UCSD-AML1 (cell line): ENCODE measurements at regions not wholly inside any gene's neighbourhood (a gene's known extent, or its start where the extent isn't known, plus 50 kb on each side); places are given as distances from the start of the nearest gene placed in this dataset.

ENCODE experiments used
- DNase-seq: peaks from one replicate; lab custom pipeline; 2025; ENCODE audit not compliant: unreplicated experiment; lab: John Stamatoyannopoulos, UW

DNA sequence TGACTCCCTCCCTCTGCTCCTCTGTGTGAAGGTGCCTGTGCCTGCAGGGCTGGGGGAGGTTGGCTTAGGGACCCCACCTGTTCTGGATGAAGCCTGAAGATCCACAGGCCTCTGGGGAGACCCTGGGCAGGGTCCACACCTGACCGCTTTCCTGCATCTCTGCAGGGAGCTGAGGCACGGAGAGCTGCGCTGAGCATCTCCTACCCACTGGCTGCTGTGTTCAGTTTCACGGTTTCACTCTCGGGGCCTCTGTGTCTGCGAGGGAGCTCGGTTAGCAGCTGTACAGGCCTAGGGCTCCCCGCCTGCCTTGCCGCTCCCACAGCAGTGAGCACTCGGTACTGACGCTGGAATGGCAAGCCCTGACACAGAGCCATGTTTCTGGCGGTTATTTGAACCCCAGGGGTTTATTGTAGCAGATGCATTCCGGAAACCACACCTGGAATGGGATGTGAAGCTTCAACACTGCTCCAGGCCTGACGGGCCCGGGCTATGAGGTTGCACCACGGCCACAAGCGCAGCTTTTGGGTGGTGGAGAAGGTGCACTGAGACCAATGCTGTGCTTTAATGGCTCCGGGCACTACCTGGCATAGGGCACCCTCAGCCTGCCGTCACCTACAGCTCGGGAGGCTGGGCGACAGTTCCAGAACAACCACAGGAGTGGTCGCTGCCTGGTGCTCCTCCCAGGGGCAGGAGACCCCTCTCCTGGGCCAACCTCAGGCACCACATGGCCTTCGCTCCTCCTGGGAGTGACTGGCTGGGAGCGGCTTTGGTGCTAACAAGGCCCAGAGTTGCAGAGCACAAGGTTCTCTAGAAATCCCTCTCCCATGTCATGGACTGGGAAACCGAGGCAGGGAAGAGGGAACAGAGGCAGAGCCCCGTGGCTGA, 257.9 kb downstream of the NDUFA10 start:
- no peak for DNase-seq

DNA sequence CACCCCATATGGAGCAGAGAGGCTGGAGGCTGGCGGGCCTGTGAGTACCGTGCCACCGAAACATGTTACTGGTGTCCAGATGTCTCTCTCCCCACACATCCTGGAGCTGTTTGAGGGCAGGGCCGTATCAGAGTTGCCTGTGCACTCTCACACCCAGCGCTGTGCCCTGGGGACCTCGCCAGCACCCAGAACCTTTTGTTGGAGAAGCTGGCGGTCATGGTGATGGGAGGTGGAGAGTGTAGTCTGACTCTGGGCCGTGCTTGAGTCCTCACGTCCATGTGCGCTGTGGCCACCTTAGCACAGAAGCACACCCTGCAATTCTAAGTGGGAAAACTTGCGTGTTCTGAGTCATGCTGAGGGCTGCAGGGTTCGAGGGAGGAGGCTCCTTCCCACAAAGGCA, 259.2 kb downstream of the NDUFA10 start:
- DNase-seq: no peak

DNA sequence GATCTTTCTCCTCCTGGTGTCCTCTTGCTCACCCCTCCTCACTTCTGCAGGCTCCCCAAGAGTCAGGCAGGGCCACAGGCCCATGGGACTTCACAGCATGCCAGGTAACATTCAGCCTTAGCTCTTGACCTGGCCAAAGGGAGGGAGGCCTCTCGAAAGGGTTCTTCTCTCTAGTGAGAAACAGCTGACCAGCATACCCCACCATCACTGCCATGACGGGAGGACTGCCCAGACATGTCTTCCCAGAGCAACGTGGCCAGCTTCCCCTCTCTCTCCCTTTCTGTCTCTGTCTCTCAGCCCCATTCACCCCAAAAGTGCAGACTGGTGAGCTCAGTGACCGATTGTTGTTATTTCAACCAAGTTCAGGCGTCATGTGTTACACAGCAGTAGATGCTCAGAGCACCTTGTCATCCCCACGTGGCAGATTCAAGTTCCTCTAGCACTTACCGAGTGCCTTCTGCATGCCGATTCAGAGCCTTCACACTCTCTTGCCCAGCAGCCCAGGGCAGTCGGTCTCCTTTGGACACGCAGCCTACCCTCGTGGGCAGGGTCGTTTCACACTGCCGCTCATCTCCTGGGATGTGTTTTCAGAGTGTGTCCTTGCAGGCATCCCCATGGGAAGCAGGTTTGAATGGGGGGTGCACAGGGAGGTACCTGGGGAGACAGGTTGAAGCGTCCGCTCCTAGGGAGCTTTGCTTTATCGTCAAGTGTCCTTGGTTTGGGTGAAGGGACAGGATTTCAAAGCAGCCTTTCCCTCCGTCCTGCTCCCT, 259.9 kb downstream of the NDUFA10 start:
- no peak for DNase-seq

DNA sequence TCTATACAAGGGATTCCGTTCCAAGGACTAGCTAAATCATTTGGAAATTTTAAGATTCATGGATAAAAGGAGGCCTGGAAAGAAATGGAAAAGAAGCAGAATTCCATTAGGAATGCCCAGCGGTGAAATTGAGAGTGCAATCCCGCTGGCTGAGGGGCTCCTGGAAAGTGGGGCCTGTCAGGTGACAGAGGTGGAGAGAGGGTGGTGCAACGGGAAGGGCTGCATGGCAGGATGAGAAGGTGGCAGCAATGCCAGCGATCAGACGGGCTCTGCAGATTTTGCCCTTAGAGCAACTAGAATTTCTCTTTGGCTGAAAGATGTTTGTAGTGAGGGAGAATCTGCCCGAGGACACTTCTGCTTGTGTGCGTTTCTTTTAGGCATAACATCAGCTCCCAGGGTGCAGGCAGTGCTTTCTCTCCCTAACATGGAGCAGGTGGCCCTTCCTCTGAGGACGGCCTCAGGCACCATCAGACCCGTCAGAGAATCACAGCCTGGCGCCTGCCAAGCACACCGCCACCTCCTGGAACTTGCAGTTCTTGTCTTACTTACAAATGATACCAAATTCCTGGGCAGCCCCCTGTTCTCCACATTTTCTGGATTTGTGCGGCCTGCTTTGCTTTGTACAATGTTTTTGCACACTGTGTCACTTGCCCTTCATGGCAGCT, 261.6 kb downstream of the NDUFA10 start:
- no peak for DNase-seq

DNA sequence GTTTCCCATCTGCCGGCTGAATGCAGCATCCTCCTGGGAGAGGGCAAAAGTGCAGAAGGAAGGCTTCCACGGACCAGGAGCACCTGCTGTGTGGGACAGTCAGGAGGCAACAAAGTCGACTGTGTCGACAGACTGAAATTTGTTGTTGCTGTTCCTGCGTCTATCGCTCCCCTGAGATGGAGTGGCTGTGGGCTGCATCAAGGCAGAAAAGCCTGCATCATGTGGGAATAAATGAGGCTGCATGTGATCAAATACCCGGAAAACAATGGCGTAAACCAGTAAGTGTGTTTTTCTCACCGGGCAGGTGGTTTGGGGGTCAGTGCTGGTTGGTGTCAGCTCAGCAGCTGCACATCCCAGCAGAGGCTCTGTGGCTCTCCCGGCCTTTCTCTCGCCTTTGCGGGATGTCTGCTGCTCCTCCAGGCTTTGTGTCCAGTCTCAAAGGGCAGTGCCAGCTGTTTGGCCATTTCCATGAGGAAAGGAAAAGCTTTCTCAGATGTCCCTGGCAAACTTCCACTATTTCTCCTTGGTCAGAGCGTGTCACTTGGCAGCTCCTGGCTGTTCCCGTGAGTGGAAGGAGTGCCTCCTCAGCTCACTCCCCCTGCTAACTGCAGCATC, 262.4 kb downstream of the NDUFA10 start:
- DNase-seq: no peak

DNA sequence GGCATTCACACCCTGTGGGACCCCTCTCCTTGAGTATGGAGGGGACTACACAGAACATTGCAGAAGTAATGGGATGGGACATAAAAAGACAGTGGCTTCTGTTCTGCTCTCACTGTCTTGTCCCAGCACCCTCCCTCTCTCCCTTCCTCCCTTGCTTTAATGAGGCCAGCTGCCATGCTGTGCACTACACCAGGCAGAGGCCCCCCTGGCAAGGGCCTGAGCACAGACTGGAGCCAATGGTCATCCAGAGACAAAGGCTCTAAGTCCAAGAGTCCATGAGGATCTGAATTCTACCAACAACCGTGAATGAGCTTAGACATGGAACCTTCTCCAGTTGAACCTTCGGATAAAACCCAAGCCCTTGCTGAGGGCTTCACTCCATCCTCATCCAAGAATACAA, 263.0 kb downstream of the NDUFA10 start:
- no peak for DNase-seq

DNA sequence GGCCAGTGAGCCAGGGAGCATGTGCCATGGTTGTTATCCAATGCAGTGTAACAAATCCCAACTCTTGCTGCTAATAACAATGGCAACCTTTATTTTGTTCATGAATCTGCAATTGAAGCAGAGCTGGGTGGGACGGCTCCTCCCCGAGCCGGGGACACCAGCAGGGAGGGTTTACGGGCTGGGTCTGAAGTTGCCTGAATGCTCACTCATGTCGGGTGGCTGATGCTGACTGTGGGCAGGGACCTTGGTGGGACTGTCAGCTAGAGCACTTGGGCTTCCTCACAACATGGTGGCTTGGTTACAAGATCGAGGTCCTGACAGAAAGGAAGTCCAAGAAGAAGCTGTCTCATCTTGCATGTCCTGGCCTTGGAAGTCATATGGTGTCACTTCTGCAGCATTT, 264.5 kb downstream of the NDUFA10 start:
- no peak for DNase-seq

DNA sequence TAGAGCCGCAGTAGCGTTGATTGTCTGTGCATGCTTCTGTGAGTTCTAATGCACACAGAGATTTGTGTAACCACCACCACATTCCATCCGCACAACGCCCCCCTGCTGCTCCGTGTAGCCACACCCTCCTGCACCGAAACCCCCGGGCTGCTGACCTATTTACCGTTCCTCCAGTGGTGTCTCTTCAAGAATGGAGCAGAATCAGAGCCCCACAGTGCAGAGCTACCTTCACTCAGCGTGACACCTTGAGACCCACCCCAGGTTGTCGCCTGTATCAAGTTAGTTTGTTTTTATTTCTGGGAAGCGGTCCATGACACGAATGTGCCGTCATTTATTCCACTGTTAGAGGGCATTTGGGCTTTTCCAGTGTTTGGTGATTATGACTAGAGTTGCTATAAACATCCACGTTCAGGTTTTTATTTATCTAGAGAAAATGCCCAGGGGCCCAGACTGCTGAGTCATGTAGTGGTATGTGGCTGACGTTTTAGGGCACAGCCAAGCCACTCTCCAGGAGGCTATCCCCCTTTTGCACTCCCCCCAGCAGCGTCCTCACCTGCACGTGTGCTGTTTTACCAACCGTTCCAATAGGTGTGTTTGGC, 266.8 kb downstream of the NDUFA10 start:
- DNase-seq: no peak

DNA sequence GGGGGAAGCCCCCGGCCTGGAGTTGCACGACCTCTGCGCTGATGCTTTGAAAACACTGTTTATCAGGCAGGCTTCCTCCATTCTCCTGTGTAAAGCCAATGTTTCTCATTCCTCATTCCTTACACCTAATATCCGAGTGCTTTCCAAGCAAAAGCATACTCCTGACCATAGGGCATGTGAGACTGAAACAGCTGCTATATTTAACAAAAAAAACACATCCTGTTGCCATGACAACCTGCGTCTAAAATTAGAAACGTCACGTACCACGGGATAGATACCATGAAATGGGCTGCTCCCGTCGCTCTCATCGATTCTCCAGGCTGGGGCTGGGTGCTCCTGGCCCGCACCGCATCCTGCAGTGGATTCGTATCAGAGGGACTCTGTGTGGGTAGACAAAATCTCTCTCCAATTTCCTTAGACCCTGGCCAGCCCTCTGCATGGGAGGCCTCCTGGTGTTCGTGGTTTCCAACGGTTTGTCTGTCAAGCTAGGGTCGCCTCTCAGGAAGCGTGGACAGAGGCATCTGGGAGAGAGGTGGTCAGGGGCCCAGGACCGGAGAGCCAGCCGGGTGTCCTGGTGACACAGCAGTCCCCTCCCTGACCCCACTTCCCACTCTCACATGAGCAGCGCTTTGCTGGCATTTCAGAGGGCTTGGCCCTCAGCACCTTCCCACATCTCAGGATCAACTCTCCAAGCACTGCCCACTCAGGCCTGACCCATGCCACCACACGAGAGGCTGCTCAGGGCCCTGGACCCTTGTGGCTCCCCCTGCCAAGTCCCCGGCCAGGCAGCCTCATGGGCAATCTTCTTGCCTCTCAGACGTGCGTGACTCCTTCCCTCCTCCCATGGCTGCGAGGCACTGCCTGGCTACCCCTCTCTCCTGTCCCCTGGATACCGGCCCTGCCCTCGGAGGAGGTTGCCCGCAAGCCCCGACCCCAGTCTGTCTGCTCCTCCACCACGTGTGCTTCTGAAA, 268.1 kb downstream of the NDUFA10 start:
- peak; percentile 23 for DNase-seq

DNA sequence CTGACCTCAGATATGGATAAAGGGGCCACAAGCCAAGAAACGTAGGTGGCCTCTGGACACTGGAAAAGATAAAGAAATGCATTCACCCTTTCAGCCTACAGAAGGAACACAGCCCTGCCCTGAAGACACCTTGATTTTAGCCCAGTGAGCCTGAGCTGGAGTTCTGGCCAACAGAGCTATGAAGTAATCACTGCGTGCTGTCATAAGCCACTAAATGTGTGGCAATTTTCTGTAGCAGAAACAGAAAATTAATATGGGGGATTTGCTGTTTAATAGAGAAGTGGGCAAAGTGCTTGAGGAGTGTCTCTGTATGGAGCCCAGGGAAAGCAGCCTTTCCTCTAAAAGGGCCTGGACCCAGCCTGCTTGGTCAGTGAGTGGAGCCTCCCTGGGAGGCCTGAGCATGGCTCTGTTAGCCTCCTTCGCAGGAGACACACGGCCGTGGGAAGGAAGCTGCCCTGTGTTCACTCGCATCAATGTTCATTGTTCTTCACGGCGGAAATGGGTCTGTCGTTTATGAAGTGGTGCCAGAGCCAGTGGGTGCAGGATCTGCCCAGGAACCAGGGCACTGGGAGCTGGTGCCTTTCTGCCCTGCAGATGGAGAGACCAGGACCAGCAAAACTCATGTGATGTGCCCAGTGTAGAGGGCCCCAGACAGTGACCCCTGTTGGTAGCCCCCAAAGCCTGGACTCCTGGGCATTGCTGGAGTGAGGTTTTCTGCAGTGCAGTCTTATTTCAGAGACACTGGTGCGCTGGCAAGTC, 268.9 kb downstream of the NDUFA10 start:
- DNase-seq: no peak

DNA sequence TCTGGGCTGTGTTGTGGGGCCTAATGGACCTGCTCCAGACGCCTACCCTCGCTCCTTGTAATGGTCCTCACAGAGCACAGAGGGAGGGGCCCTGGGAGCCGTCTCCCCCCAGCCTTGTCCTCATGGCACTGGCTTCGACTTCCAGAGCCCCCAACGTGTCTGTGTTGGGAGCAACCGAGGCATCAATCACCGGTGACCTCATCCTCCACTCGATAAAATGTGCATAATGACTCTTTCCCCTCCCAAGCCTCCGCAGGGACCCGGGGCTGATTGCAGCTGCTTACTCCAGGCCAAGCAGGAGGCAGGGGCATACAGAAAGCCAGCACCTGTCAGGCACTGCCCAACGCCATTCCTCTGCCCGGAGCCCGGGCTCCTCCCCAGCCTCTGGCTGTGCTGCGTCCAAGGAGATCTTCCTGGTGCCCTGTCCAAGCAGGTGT, 271.7 kb downstream of the NDUFA10 start:
- DNase-seq: no peak

DNA sequence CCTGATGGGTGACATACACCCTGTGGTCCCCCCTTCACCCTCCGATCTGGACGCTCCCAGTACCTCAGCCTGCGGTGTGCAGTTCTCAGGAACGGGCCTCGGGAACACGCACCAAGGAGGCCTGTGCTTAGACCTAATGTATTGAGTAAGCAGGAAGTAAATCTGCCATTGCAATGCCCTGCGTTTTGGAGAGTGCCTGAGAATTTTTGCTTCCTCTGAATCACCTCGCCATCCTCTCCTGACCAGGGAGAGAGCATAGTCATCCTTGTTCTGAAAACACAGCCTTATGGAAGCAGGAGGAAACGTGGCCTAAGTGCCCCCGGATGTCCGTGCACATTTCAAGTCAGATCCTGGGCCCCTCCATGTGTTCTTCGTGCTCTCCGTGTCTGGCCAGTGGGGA, 272.2 kb downstream of the NDUFA10 start:
- no peak for DNase-seq

DNA sequence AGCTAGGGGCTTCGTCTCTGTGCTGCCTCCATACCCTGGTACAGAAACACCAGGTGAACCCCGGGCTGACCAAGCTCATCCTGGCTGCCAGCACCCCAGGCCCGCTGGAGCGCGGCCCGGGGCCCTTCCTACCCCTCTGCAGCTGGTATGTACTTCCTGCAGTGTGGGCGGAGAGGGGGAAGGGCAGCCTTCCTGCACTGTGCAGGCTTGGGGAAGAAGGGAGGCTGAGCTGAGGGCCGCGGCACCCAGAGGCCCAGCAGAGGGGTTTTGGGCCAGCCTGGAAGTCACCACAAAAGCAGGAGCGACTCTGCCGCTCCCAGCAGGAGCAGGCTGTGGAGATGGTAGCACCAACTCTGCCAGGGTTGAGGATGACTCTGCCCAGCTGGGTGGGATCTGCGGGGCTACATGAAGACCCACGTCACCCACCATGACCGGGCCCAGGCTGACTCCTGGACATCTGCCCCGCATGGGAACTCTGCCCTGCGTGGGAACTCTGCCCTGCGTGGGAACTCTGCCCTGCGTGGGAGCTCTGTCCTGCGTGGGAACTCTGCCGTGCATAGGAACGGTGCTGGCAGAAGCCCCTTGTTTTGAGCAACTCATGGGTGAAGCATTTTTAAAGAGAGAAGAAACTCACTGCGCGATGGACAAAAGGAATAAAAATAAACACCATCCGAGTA, 273.3 kb downstream of the NDUFA10 start:
- DNase-seq: peak; percentile 80

DNA sequence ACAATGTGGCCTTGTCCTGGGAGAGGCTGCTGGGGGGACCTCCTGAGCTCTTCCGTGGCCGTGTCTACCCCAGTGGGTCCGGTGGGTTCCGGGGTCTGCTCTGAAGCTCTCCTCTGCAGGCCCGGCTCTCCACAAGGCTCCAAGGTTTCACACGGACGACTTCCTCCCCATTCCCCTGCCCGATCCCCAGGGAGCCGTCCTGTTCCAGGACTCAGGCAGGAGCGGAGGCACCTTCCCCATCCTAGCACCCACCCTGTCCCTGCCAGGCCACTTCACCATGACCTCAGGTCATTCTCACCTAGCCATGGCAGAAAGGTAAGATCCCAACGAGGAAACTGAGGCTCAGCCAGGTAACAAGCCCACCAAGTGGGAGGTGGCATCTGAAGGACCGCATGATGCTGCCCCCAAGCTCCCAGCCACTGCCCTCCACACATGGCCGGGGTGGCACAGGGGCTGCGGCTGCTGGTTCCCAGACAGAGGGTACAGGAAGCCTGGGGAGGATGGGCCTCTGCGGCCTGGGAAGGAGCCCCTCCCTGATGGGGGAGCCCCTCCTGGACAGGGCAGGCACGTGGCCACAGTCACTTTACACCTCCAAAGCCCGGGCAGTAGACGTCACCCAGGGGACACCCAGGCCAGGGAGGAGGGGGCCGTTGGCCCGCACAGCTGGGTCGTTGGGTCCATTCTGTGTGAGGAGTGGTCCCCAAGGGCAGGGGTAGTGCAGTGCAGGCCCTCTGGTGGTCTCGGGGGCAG, 274.0 kb downstream of the NDUFA10 start:
- no peak for DNase-seq

DNA sequence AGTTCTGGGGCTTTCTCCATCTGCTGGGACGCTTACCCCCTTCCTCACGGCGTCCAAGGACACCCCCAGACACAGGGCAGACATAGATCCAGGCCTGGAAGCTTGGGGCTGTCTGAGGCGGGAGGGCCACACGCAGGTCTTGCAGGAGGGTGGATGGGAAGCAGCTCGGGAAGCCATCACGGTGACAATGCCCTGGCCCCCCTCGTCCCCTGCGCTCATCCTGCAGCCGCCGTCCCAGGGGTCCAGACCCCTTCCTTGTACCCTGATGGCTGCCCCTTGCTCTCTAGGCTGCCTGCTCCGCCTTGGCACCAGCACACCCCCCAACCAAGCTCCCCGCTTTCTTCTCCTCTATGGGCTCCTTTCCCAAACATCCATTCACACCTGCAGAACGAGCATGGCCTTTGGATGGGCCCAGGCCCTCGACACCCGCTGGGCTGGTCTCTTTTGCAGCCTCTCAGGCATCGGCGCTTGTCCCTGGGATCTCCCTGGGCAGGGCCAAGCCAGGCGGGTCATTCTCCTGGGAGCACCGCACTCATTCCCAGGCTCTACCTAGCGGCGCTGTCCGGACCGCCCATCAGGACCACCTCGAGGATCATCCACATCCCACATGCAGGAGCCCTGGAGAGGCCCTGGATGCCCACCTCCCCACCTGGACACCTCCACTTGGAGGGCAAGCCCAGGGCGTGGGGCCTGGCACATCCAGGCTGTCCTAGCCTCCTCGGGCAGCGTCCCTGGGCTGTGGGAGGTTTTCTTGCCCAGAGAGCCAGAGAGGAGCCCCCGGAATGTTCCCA, 274.9 kb downstream of the NDUFA10 start:
- no peak for DNase-seq

DNA sequence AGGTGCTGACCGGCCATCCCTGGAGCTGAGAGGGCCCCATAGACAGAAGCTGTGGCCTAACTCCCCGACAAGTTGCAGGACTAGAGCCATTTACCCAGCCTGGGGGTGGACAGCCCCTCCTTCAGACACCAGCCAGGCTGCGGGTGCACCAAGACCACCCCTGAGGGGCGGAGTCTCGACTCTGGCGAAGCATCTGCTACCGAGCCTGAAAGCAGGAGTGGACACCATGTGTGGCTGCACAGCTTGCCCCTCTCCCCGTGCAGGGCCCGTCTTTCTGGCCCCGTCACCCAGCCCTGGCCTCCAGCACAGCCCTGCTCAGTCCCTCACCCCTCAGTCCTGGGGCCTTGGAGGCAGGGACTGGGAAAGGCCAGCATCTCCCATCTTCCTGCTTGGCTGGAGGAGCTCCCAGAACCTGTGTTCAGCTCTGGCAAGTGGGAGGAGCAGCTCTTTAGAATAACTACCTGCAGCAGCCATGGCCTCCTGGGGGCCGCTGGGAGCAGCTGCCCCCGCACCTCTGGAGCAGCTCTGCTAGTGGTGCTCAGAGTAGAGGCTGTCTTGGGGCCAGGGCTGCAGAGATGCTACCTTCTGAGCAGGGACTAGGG, 275.8 kb downstream of the NDUFA10 start:
- no peak for DNase-seq

DNA sequence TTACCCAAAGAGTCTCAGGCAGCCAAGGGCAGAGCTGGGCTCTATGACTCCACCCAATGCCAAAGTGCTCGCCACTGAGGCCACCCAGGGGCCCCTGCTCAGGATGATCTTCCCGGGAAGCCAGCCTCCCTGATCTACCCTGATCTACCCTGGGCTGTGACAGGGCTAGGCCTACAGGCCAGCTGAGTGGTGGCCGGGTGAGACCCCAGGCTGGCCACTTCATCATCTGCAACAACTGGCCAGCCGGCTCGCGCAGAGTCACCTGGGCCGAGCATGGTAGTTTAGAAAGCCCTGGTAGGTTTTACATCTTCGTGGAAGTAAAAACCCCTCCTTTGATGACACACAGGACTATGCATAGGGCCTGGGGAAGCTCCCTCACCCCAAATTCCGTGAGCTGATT, 276.3 kb downstream of the NDUFA10 start:
- DNase-seq: no peak
